GM03348 (cell line): ENCODE measurements at regions not wholly inside any gene's neighbourhood (a gene's known extent, or its start where the extent isn't known, plus 50 kb on each side); places are given as distances from the start of the nearest gene placed in this dataset.
A peak's percentile ranks its signal among the peaks of the same experiment; 100 is the strongest.
"Not testable (repeated sequence)": the region's sequence is repeated elsewhere in the genome, so short reads cannot be mapped to it uniquely, and the experiment has no call there.

Experiments used
- DNase-seq: peaks from one replicate; pipeline ENCODE4 v3.0.0; 2012; ENCODE audit warnings: low spot score

DNA sequence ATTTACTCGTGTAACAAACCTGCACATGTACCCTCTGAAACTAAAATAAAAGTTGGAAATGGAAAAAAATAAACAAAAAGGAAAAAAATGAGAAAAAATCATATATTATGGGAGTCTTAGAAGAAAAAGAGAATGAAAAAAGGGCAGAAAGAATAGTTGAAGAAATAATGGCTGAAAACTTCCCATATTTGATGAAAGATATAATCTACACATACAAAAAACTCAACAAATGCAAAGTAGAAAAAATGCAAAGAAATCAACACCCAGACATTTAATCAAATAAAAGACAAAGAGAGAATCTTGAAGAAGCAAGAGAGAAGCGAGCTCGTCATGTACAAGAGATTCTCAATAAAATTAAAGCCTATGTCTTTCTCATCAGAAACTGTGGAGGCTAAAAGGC, 73.8 kb downstream of the SLC25A46 start:
- no peak for DNase-seq

GRCh38 chr5:110815916-110816605, 77.3 kb downstream of the SLC25A46 start:
- no peak for DNase-seq

DNA sequence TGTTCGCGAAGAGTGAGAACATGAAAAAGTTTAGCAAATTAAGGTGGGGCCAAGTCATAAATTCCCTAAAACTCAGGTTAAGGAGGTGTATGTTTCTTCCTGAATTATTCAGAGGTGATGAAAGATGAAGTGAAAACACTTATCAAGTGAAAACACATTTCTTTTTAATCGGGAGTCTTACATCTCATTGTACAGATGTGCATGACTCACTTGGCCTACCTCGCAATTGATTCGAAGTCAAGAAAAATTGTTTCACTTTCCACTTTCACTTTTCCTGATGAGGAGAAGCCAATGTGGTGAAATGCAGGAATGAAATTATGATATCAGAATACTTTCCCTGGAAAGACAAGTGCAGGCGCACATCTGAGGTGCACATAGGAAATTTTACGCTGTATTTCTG, 78.7 kb downstream of the SLC25A46 start:
- no peak for DNase-seq

DNA sequence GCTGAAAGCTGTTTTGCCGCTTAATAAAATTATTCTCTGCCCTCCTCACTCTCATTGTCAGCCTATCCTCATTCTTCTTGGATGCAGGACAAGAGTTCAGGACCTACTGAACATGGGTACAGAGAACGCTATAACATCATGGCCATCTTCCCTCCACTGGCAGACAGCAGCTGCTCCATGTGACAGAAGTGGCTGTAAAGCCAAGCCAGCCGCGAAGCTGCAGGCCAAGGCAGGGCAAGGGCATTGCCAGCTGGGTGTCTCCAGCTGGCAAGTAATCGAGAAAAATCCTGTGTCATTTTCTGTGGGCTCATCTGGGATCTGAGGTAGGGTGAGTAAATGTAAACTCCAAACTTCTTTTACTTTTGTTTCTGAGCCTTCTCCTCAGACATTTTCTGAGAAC, 84.8 kb downstream of the SLC25A46 start:
- DNase-seq: no peak

- DNase-seq: no peak
Measured at GRCh38 chr5:110824936-110825441, 86.2 kb downstream of the SLC25A46 start.

- no peak for DNase-seq
Measured at GRCh38 chr5:110832683-110833082, 93.9 kb downstream of the SLC25A46 start.

- not testable (repeated sequence) for DNase-seq
Measured at GRCh38 chr5:110834933-110835332, 96.1 kb downstream of the SLC25A46 start.

DNA sequence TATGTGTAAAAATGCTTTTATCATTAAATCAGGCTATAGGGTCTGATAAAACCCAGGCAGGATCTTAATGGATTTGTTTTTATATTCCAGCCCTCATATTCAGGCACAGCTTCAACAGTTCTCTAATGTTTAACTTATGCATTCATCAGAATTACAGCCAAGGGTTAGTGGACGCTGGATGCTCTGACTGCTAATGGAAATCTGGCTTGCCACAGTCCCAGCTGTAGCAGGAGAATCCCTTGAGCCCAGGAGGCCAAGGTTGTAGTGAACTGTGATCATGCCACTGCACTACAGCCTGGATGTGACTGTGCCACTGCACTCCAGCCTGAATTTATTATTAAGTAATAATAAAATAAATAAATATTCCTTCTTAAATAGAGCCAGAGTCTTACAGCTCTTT, 98.0 kb downstream of the SLC25A46 start:
- DNase-seq: no peak

GRCh38 chr5:110838357-110838756, 99.5 kb downstream of the SLC25A46 start:
- DNase-seq: not testable (repeated sequence)

- DNase-seq: no peak
Measured at GRCh38 chr5:110838961-110839360, 100.2 kb downstream of the SLC25A46 start.

DNA sequence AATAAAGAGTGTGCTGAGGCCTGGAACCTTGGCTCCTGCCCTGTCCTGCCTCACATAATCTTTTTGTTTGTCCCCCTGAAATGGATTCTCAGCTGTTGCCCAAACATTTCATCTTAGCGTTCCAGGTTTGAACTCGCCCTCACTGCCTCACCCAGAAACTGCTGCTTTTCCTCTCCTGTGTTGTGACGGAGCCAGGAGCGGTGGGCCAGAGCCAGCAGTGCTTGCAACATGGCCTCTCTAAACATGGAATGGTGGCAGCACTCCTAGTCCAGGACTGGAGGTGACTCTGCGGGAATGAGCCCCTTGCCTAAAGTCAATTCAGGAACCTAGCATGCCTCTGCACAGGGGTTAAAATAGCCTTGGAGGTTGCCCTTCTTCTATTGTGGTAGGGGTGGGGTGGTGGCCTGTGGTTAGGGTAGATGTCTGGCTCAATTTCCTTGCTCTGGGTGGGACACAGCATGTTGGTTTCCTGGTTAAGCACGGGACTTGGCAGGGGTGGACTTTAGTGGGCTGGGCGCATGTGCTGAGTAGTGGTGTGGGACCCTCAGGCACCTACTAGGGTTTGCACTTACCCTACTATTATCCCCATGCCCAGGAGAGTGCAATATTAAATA, 101.6 kb downstream of the SLC25A46 start:
- DNase-seq: no peak

- no peak for DNase-seq
Measured at GRCh38 chr5:110841137-110841536, 102.3 kb downstream of the SLC25A46 start.

DNA sequence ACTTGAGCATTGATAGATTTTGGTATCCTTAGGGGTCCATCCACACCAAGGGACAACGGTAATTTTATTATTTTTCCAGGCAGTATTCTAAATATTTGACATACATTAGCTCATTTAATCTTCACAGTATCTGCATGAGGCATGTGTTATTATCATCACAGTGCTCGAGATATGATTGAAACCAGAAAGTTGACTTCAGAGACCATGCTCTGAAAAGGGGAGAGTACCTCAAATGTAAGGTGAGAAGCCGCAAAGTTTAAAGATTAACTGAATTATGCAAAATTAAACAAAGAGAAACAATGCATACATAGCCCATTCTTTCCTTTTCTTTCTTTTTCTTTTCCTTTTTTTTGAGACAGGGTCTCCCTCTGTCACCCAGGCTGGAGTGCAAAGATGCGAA, 104.1 kb downstream of the SLC25A46 start:
- no peak for DNase-seq

DNA sequence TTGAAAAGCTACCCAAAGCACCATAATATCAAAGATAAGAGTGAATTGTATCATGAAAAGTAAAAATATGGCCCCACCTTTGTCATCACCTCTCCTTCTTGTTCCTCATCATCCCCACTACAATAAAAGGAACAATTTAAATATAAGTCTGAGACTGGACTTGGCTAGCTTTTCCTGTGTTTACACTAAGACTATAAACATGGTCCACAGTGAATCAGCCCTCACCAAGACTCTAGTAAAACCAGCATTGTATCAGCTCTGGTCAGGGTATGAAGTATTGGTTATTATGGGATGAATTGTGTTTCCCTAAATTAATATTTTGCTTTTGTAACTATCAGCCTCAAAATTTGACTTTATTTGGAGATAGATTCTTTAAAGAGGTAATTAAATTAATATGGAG, 105.4 kb downstream of the SLC25A46 start:
- no peak for DNase-seq

- DNase-seq: no peak
Measured at GRCh38 chr5:110846398-110847001, 107.7 kb downstream of the SLC25A46 start.

DNA sequence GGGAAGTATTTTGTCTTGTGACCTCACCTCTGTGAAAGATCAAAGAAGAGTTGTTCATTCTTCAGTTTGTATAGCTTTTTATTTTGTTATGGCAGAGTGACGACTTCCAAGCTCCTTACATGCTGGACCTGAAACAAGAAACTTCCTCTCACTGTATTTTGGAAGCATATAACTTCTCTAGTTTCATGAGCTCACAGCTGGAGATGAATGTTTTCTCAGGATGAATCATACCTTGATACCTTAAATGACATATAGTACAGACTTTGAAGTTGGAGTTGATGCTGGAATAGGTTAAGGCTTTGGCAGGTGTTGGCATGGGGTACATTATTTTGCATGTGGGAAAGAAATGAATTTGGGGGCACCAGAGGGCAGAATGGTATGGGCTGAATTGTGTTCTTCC, 112.5 kb downstream of the SLC25A46 start:
- DNase-seq: no peak

DNA sequence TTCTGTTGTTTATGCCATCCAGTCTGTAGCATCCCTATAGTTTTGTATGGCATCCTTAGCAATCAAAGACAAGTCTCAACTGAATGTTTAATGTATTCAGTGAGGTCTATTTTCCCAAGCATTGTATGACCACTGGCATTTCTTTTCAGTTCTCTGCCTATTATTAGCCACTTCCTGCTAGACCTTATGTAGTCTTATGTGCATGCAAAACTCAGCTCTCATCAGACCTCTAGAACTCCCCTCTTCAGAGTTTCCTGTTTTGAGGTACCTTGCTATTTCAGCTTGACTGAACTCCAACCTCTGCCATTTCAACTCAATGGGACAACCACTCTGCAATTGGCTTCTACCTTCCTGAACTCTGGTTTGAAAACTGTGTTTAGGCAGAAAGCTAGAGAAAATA, 113.2 kb downstream of the SLC25A46 start:
- no peak for DNase-seq

DNA sequence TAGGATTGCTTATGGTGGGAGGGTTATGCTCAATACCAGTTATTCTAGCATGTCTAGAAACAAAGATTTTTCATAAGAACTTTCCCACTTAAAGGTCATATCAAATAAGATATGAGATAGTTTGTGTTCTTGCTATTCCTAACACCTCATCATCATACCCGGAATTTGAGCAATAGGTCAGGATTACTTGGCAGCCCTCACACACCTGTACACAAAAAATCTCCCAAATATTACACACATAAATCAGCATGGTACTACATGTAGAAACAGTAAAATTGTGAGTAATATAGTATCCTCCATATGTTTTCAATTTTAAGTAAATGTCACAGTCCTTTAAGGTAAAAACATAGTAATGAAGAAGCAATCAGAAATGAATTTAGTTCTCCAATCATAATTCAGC, 113.7 kb downstream of the SLC25A46 start:
- no peak for DNase-seq

DNA sequence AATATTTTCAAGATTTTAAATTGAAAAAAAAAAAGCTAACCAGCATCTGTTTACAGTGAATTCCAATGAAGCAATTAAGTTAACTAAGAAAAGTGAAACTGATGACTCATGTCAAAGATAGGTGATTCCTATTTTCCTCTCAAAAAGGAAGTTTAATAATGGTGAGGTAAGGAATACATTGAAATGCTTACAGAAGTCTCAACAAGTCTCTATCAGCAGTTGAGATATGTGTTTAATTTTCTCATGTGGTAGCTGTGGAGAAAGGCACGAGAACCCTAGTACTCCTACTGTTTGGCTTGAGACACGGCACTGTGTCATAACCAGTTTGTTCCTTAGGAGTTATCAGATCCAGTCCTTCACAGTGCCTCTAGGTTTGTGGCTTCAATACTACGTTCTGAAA, 114.5 kb downstream of the SLC25A46 start:
- no peak for DNase-seq

DNA sequence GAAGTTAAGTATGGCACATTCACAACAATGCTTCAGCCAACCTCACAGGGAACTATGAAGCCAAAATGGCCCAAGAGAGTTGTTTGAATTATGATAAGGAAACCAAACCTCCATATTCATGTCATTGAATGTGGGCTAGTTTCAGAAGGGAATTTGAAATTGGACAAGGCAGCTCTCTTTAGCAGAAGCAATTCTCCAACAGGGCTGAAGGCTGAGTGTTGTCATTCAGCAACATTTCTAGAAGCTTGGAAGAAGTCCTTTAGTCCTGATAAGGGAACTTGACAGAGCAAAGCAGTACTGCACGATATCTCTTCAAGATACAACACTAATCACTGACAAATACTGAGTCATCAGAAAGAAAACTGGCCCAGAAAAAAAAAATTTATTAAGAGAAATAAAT, 115.4 kb downstream of the SLC25A46 start:
- no peak for DNase-seq

DNA sequence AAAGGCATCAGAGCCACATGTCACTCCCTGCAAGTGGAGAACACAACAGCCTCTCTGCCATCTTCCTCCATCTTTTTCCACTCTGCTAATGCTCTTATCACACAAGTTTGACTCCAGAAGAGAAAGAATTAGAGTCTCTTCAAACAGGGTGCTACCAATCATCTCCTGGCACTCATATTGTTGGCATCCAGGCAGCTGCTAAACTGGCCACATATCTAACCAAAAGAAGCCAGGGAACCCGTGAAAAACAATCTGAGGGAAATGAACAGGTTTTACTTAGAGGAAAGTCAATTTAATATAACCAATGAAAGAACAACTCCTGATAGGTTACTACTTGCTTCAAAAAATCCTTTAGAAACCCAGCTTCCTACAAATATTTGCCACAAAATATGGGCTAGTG, 117.2 kb downstream of the SLC25A46 start:
- no peak for DNase-seq

DNA sequence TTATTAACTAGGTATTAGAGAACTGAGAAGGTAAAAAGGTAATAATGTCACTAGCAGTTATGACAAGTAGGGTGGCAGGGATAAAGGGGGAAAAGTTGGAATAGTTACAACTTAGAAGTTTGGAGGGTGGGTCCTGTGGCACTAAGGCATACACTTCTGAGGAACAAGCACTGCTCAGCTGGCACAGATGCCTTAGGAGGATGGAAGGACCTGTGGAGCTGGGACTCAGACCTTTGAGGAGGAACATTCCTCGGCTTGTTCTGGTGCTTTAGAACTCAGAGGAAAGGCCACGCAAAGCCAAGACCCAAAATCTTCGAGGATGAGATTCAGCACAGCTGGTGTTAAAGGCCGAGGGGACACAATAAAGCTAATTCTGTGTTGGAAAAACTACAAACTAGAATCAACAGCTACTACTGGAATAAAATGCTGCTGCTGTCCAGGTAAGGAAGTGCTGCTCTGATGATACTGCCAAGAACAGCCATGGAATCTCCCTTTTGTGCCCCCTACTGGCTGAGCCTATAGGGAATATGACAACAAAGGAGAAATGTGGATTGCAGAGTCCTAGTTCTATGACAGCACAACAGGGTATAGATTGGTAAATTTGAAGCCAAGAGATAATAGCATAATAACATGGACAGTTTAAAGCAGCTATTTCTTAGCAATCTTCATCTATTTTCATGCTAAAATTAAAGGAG, 126.7 kb downstream of the SLC25A46 start:
- peak; percentile 39 for DNase-seq

GRCh38 chr5:110869927-110870326, 131.1 kb downstream of the SLC25A46 start:
- no peak for DNase-seq
